Panc1 (cell line): ENCODE measurements at regions not wholly inside any gene's neighbourhood (a gene's known extent, or its start where the extent isn't known, plus 50 kb on each side); places are given as distances from the start of the nearest gene placed in this dataset.

Experiments
- ATAC-seq: fragments of 200-7000 bp; cut with Tn5 transposase; 2 replicates; pipeline ENCODE4 v1.9.1; 2020; ENCODE audit warnings: mild to moderate bottlenecking, moderate library complexity
- BruUV-seq: library from RNA; stranded (reverse); fragments of 400-500 nt; replicated peaks from 2 replicates; lab custom pipeline; 2021; lab: Mats Ljungman, UMichigan
- CTCF ChIA-PET: fragments of 300-600 bp; sonication (Branson Sonifier 250); formaldehyde crosslinking; loops from one replicate; lab custom pipeline; 2022; ENCODE audit warnings: antibody characterized with exemption; lab: Charles Lee
- POLR2A ChIA-PET: fragments of 300-600 bp; sonication (Branson Sonifier 250); formaldehyde crosslinking; loops from one replicate; lab custom pipeline; 2022; ENCODE audit warnings: antibody characterized with exemption; lab: Charles Lee
- DNase-seq: peaks from one replicate; pipeline ENCODE4 v3.0.0-alpha.2; 2010; ENCODE audit warnings: low read depth, low spot score
- H3K27ac ChIP-seq: 2 replicates; pipeline ENCODE4 v1.5.1; 2011; ENCODE audit warnings: mild to moderate bottlenecking, low read length, inconsistent platforms
- H3K27me3 ChIP-seq: fragments of 200-500 bp; sonication (Bioruptor generic); 2 replicates; pipeline ENCODE4 v1.6.0; 2014; ENCODE audit warnings: low read length, inconsistent platforms; ENCODE audit not compliant: control insufficient read depth, insufficient read depth
- H3K36me3 ChIP-seq: fragments of 200-500 bp; sonication (Bioruptor generic); 2 replicates; pipeline ENCODE4 v1.5.1; 2014; ENCODE audit warnings: inconsistent platforms, mild to moderate bottlenecking, low read length, moderate library complexity; ENCODE audit not compliant: control insufficient read depth, insufficient read depth
- H3K4me1 ChIP-seq: 2 replicates; pipeline ENCODE4 v1.5.1; 2011; ENCODE audit warnings: inconsistent platforms, mild to moderate bottlenecking, low read length, moderate library complexity; ENCODE audit not compliant: control insufficient read depth, insufficient read depth
- H3K4me3 ChIP-seq, 2 experiments: 2 replicates each; pipeline ENCODE4 v1.5.1; 2011 to 2012; ENCODE audit warnings: low read depth in 2 of 2, low read length in 2 of 2, mild to moderate bottlenecking in 2 of 2, inconsistent platforms in 1 of 2, moderate library complexity in 1 of 2
- H3K9me3 ChIP-seq: fragments of 200-500 bp; sonication (Bioruptor generic); 2 replicates; pipeline ENCODE4 v1.5.1; 2014; ENCODE audit warnings: low read depth, mild to moderate bottlenecking, inconsistent platforms, low read length, moderate library complexity; ENCODE audit not compliant: control insufficient read depth, insufficient read depth
- CTCF ChIP-seq: fragments of 450-650 bp; IDR thresholded peaks from 2 replicates; pipeline ENCODE4 v1.5.1; 2017; ENCODE audit warnings: mild to moderate bottlenecking
- POLR2AphosphoS5 ChIP-seq: IDR thresholded peaks from 2 replicates; pipeline ENCODE4 v1.6.1; 2012; ENCODE audit warnings: mild to moderate bottlenecking, low read depth, low read length, moderate library complexity
- REST ChIP-seq, 2 experiments: IDR thresholded peaks; 2 replicates each; pipeline ENCODE4 v1.6.1; 2011 to 2012; ENCODE audit warnings: low read depth in 2 of 2, control low read depth in 1 of 2, low read length in 1 of 2, mild to moderate bottlenecking in 1 of 2, moderate library complexity in 1 of 2; ENCODE audit not compliant: insufficient read depth in 1 of 2
- SIN3A ChIP-seq: IDR thresholded peaks from 2 replicates; pipeline ENCODE4 v1.6.1; 2012; ENCODE audit warnings: low read depth, mild to moderate bottlenecking, low read length, moderate library complexity, borderline replicate concordance; ENCODE audit not compliant: insufficient read depth
- TCF7L2 ChIP-seq: IDR thresholded peaks from 2 replicates; pipeline ENCODE4 v1.6.1; 2011; ENCODE audit warnings: mild to moderate bottlenecking, low read depth, low read length, inconsistent platforms
- in situ Hi-C: cut with HindIII; loops from 2 replicates; pipeline ENCODE4 v1.10.0; 2016; ENCODE audit warnings: low sequenced_read_pairs, low pct_unique_long_range_greater_than_20kb
- intact Hi-C: fragments of 100-400 bp; cut with micrococcal nuclease; formaldehyde crosslinking; loops from one replicate; pipeline ENCODE4 v1.10.0; 2022; ENCODE audit not compliant: unreplicated experiment

- BruUV-seq: no TSS peak
- no peaks in the 10 kb centered on the region for H3K9me3 ChIP-seq
- no peak for ATAC-seq
- DNase-seq: no peak
- H3K4me1 ChIP-seq: no peaks in the 10 kb centered on the region
- no peaks in the 10 kb centered on the region for H3K36me3 ChIP-seq
- in situ Hi-C loops: no loop called here
- no peak overlapping the region for H3K4me3 ChIP-seq
- TF ChIP-seq TCF7L2: no peak
- no peak for TF ChIP-seq SIN3A
- TF ChIP-seq REST (IDR thresholded peaks at IDR 0.05; ENCODE audit: insufficient read depth in 1 of 2, low read depth in 2 of 2, low read length in 1 of 2): no peak
- TF ChIP-seq POLR2AphosphoS5: no peak
- TF ChIP-seq CTCF: no peak
- no peak overlapping the region for H3K27ac ChIP-seq
- ChIA-PET CTCF (no interaction called here), POLR2A (no interaction called here)
- H3K27me3 ChIP-seq: no peaks in the 10 kb centered on the region
- intact Hi-C loops: no loop called here
Measured at GRCh38 chr13:99823961-99824360, 147.6 kb downstream of the ZIC5 start.

GRCh38 chr13:99822820-99823219 lies 148.7 kb downstream of the ZIC5 start:
- ATAC-seq (no peak), DNase-seq (no peak)
- no peaks in the 10 kb centered on the region for H3K27me3 ChIP-seq
- TF ChIP-seq REST (IDR thresholded peaks at IDR 0.05; ENCODE audit: insufficient read depth in 1 of 2, low read depth in 2 of 2, low read length in 1 of 2) (no peak), TCF7L2 (no peak), CTCF (no peak), SIN3A (no peak), POLR2AphosphoS5 (no peak)
- BruUV-seq: no TSS peak
- H3K27ac ChIP-seq: no peak overlapping the region
- H3K9me3 ChIP-seq: no peaks in the 10 kb centered on the region
- no peaks in the 10 kb centered on the region for H3K4me1 ChIP-seq
- CTCF ChIA-PET: no interaction called here
- no peaks in the 10 kb centered on the region for H3K36me3 ChIP-seq
- no peak overlapping the region for H3K4me3 ChIP-seq
- POLR2A ChIA-PET: no interaction called here
- in situ Hi-C loops (no loop called here), intact Hi-C loops (no loop called here)
